RWPE2 (cell line): ENCODE measurements at regions not wholly inside any gene's neighbourhood (a gene's known extent, or its start where the extent isn't known, plus 50 kb on each side); places are given as distances from the start of the nearest gene placed in this dataset.

Source experiments
- ATAC-seq: fragments of 200-7000 bp; cut with Tn5 transposase; 3 replicates; pipeline ENCODE4 v1.9.1; 2021; ENCODE audit warnings: low read depth
- DNase-seq: peaks from one replicate; pipeline ENCODE4 v3.0.0-alpha.2; 2020; ENCODE audit warnings: low spot score
- H3K27ac ChIP-seq: fragments of 450-650 bp; 2 replicates; pipeline ENCODE4 v1.5.1; 2017; ENCODE audit warnings: mild to moderate bottlenecking; ENCODE audit not compliant: poor library complexity, severe bottlenecking
- H3K27me3 ChIP-seq: fragments of 250-450 bp; sonication (Bioruptor Pico); 2 replicates; pipeline ENCODE4 v1.5.1; 2021; ENCODE audit warnings: mild to moderate bottlenecking, moderate library complexity; ENCODE audit not compliant: insufficient read depth, poor library complexity, severe bottlenecking
- H3K36me3 ChIP-seq: fragments of 250-450 bp; sonication (Bioruptor Pico); 2 replicates; pipeline ENCODE4 v1.5.1; 2020; ENCODE audit warnings: low read depth, mild to moderate bottlenecking, moderate library complexity
- H3K4me1 ChIP-seq: fragments of 250-450 bp; sonication (Bioruptor Pico); 2 replicates; pipeline ENCODE4 v1.5.1; 2021; ENCODE audit warnings: mild to moderate bottlenecking, moderate library complexity; ENCODE audit not compliant: insufficient read depth, poor library complexity, severe bottlenecking
- H3K4me3 ChIP-seq: fragments of 250-450 bp; sonication (Bioruptor Pico); 2 replicates; pipeline ENCODE4 v1.5.1; 2021; ENCODE audit warnings: mild to moderate bottlenecking, moderate library complexity; ENCODE audit not compliant: severe bottlenecking
- H3K9me3 ChIP-seq: fragments of 250-450 bp; sonication (Bioruptor Pico); 2 replicates; pipeline ENCODE4 v1.5.1; 2021; ENCODE audit warnings: mild to moderate bottlenecking, moderate library complexity; ENCODE audit not compliant: severe bottlenecking
- CTCF ChIP-seq: fragments of 450-650 bp; IDR thresholded peaks from one replicate; pipeline ENCODE4 v1.5.1; 2017; ENCODE audit warnings: mild to moderate bottlenecking, moderate library complexity; ENCODE audit not compliant: poor library complexity, severe bottlenecking

GRCh38 chr2:67075056-67075455 is 322.1 kb upstream of the ETAA1 start:
- H3K27ac ChIP-seq: no peak overlapping the region
- TF ChIP-seq CTCF: no peak
- no peak overlapping the region for H3K4me3 ChIP-seq
- DNase-seq (no peak), ATAC-seq (no peak)
- no peaks in the 10 kb centered on the region for H3K27me3 ChIP-seq
- no peaks in the 10 kb centered on the region for H3K36me3 ChIP-seq
- H3K9me3 ChIP-seq: no peaks in the 10 kb centered on the region
- H3K4me1 ChIP-seq: no peaks in the 10 kb centered on the region

- no peak for TF ChIP-seq CTCF
- no peak overlapping the region for H3K27ac ChIP-seq
- no peaks in the 10 kb centered on the region for H3K4me1 ChIP-seq
- ATAC-seq: no peak
- H3K9me3 ChIP-seq: no peaks in the 10 kb centered on the region
- H3K4me3 ChIP-seq: no peak overlapping the region
- no peak for DNase-seq
- H3K27me3 ChIP-seq: no peaks in the 10 kb centered on the region
- H3K36me3 ChIP-seq: no peaks in the 10 kb centered on the region
Observed at GRCh38 chr2:67075530-67076238, 321.4 kb upstream of the ETAA1 start.

- H3K36me3 ChIP-seq: no peaks in the 10 kb centered on the region
- no peaks in the 10 kb centered on the region for H3K27me3 ChIP-seq
- DNase-seq (no peak), ATAC-seq (no peak)
- no peak overlapping the region for H3K4me3 ChIP-seq
- no peak overlapping the region for H3K27ac ChIP-seq
- H3K9me3 ChIP-seq: no peaks in the 10 kb centered on the region
- no peak for TF ChIP-seq CTCF
- H3K4me1 ChIP-seq: no peaks in the 10 kb centered on the region
Observed at GRCh38 chr2:67076239-67076624, 320.9 kb upstream of the ETAA1 start.

- H3K4me1 ChIP-seq: no peaks in the 10 kb centered on the region
- no peaks in the 10 kb centered on the region for H3K27me3 ChIP-seq
- no peaks in the 10 kb centered on the region for H3K9me3 ChIP-seq
- no peak overlapping the region for H3K4me3 ChIP-seq
- TF ChIP-seq CTCF: no peak
- no peak overlapping the region for H3K27ac ChIP-seq
- DNase-seq (no peak), ATAC-seq (no peak)
- no peaks in the 10 kb centered on the region for H3K36me3 ChIP-seq
Observed at GRCh38 chr2:67079729-67080128, 317.4 kb upstream of the ETAA1 start.

- Histone ChIP-seq H3K9me3 (no peaks in the 10 kb centered on the region), H3K27me3 (no peaks in the 10 kb centered on the region), H3K4me3 (no peak overlapping the region), H3K36me3 (no peaks in the 10 kb centered on the region), H3K4me1 (no peaks in the 10 kb centered on the region), H3K27ac (no peak overlapping the region)
- DNase-seq (no peak), ATAC-seq (no peak)
- TF ChIP-seq CTCF: no peak
Observed at GRCh38 chr2:67082813-67083212, 314.3 kb upstream of the ETAA1 start.
